ENCODE measurements at regions not wholly inside any gene's neighbourhood (a gene's known extent, or its start where the extent isn't known, plus 50 kb on each side); places are given as distances from the start of the nearest gene placed in this dataset.

DNA sequence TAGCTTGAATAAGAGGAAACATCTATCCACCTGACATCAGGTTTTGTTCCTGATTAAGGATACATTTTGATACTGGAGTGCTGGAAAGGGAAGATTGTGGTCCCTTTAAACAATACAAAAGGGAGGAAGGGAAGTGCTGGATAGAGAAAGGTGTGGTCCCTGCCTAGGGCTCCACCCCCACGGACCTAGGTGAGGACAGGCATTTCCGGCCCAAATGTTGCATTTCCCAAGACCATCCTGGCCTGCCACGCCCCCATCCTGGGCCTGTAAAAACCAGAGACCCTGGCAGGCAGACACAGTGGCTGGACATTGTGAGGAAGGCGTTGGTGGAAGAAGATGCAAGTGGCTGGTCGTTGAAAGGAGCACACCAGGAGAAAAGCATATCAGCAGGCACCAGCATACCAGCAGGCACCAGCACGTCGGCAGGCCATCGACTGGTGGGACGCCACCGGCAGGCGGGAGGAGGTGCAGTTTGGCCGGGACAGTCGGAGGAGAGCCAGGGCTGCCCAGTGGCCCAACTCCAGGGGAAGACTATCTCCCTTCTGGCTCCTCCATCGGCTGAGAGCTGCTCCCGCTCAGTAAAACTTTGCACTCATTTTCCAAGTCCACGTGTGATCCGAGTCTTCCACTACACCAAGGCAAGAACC lies 53.2 kb upstream of the AMN1 start:
- no peak for DNase-seq (ENCODE audit: low spot score)

DNA sequence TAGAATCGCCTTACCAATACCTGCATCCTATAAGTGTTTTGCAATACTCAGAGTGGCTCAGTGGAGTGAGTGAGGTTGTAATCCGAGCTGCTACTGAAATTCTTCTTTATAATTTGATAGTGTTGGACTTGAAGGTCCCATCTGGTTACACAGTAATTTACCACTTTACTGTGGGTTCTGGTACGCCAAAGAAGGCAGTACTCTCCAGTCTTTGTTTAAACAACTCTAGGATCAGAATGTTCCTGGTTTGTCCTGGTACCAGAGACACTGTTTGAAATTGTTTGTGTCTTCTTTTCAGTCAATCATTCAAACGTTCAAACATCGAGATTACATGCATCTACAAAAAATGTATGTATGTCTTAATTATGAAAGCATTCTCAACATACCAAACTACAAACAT lies 51.3 kb upstream of the AMN1 start:
- DNase-seq (ENCODE audit: low spot score), result no peak

DNA sequence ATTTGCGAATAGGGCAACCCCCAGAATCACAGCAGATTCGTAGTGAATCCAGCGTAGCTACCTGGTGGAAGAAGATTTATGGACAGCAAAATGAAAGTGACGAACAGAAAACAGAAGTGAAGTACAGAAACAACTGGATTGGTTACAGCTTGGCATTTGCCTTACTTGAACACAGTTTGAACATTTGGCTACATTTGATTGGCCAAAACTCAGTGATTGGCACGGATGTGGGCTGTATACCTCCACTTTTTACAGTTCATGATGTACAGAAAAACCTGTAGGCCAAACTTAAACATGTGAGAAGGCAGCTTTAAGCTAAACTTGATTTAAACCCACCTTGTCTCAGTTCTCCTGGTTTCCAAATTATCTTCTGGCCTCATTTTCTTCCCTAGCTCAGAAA lies 49.9 kb upstream of the AMN1 start:
- no peak for DNase-seq (ENCODE audit: low spot score)
